HG03064 (cell line): ENCODE measurements at regions not wholly inside any gene's neighbourhood (a gene's known extent, or its start where the extent isn't known, plus 50 kb on each side); places are given as distances from the start of the nearest gene placed in this dataset.
"Not testable (repeated sequence)": the region's sequence is repeated elsewhere in the genome, so short reads cannot be mapped to it uniquely, and the experiment has no call there.

Experiments
- ATAC-seq: cut with Tn5 transposase; IDR thresholded peaks from one replicate; pipeline ENCODE4 v1.9.1; 2021; ENCODE audit warnings: low read depth; ENCODE audit not compliant: unreplicated experiment

GRCh38 chr9:16267281-16268066 lies 603.0 kb downstream of the BNC2 start:
- no peak for ATAC-seq

- no peak for ATAC-seq
Observed at GRCh38 chr9:16268067-16268881, 602.2 kb downstream of the BNC2 start.

- no peak for ATAC-seq
Observed at GRCh38 chr9:16271967-16272366, 598.5 kb downstream of the BNC2 start.

- ATAC-seq, result no peak
Observed at GRCh38 chr9:16272776-16273175, 597.7 kb downstream of the BNC2 start.

GRCh38 chr9:16275795-16276624 lies 594.5 kb downstream of the BNC2 start:
- ATAC-seq, result no peak

- no peak for ATAC-seq
Observed at GRCh38 chr9:16276866-16277265, 593.6 kb downstream of the BNC2 start.

GRCh38 chr9:16277471-16277960 lies 593.0 kb downstream of the BNC2 start:
- ATAC-seq, result no peak

- ATAC-seq, result no peak
Observed at GRCh38 chr9:16278326-16278999, 592.0 kb downstream of the BNC2 start.

GRCh38 chr9:16281707-16282106 lies 588.8 kb downstream of the BNC2 start:
- no peak for ATAC-seq

- ATAC-seq, result no peak
Observed at GRCh38 chr9:16282216-16282615, 588.3 kb downstream of the BNC2 start.

- ATAC-seq, result no peak
Observed at GRCh38 chr9:16282718-16283117, 587.8 kb downstream of the BNC2 start.

- ATAC-seq, result no peak
Observed at GRCh38 chr9:16286160-16286559, 584.3 kb downstream of the BNC2 start.

- ATAC-seq, result no peak
Observed at GRCh38 chr9:16289639-16290038, 580.8 kb downstream of the BNC2 start.

GRCh38 chr9:16290169-16290568 lies 580.3 kb downstream of the BNC2 start:
- no peak for ATAC-seq

GRCh38 chr9:16291921-16292320 lies 578.5 kb downstream of the BNC2 start:
- ATAC-seq, result no peak

- ATAC-seq, result no peak
Observed at GRCh38 chr9:16293610-16294009, 576.9 kb downstream of the BNC2 start.

GRCh38 chr9:16294133-16294770 lies 576.2 kb downstream of the BNC2 start:
- no peak for ATAC-seq

- ATAC-seq, result not testable (repeated sequence)
Observed at GRCh38 chr9:16294940-16295339, 575.5 kb downstream of the BNC2 start.

- not testable (repeated sequence) for ATAC-seq
Observed at GRCh38 chr9:16299368-16299767, 571.1 kb downstream of the BNC2 start.

- no peak for ATAC-seq
Observed at GRCh38 chr9:16303506-16303905, 567.0 kb downstream of the BNC2 start.
